ENCODE measurements at regions not wholly inside any gene's neighbourhood (a gene's known extent, or its start where the extent isn't known, plus 50 kb on each side); places are given as distances from the start of the nearest gene placed in this dataset.

DNA sequence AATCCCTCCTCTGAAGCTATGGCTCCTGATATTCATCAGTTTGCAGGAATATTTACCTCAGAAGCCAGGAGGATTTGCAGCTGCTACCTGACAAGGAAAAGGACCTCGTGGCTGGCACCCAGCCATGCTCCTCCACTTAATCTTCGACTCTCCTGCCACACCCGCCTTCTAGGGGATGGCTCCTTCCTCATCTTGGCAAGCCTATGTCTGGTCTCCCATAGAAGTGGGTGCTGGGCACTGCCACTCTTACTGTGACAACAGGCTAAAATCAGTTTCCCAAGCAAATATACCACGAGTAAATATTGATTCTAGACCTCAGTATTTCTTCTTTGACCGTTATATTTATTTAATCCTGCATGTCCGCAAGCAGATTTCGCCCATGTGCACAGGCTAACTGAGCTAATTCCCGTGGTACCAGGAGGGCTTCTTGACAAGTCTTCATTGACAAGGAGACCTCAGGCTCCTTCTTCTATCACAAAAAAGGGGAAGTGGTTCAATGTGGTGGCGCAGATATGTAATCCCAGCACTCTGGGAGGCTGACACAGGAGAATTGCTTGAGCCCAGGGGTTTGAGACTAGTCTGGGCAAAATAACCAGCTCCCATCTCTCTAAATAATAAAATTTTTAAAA, 52.6 kb upstream of the DCTD start:
- no peaks in the 10 kb centered on the region for H3K36me3 ChIP-seq (ENCODE audit: control insufficient read depth in 2 of 2, extremely low read depth in 1 of 2, insufficient read depth in 2 of 2, low read length in 2 of 2)
- H3K4me1 ChIP-seq (ENCODE audit: control insufficient read depth, extremely low read depth, insufficient read depth, low read length), result peaks cover 2% of the 10 kb centered on the region
- DNase-seq (ENCODE audit: low read depth, low spot score), result no peak
- FAIRE-seq, result no peak
- intact Hi-C loops (cut with micrococcal nuclease) (no loop called here), dilution Hi-C loops (cut with MboI; ENCODE audit: extremely low pct_ligation_motif_present, low sequenced_read_pairs) (no loop called here)
- no peaks in the 10 kb centered on the region for H3K79me2 ChIP-seq (ENCODE audit: control insufficient read depth, insufficient read depth, low read length)
- H3K27ac ChIP-seq (ENCODE audit: insufficient read depth, low read depth, low read length), result no peak overlapping the region
- ChIA-PET POLR2A (no interaction called here), CTCF (interaction anchor here (0.7 kb wide), 1 partner anchor 293 kb away, joined by 3 read pairs; no protein-coding TSS in a partner anchor)
- no peaks in the 10 kb centered on the region for H3K9me3 ChIP-seq (replicated peaks; ENCODE audit: control insufficient read depth, insufficient read depth, low read length)
- H3K4me2 ChIP-seq (ENCODE audit: insufficient read depth, low read length), result no peak overlapping the region
- no peaks in the 10 kb centered on the region for H3K9me1 ChIP-seq (replicated peaks; ENCODE audit: control insufficient read depth, extremely low read depth, insufficient read depth, low read length)
- H2AFZ ChIP-seq (ENCODE audit: low read depth, low read length), result no peak overlapping the region
- peaks cover 0 to 2% of the 10 kb centered on the region in 2 experiments for H3K27me3 ChIP-seq (ENCODE audit: control insufficient read depth in 2 of 2, insufficient read depth in 2 of 2, low read length in 2 of 2)
- no peak overlapping the region for H3K9ac ChIP-seq (replicated peaks; ENCODE audit: extremely low read depth, insufficient read depth, low read length)
- TF ChIP-seq, protein P1, sequence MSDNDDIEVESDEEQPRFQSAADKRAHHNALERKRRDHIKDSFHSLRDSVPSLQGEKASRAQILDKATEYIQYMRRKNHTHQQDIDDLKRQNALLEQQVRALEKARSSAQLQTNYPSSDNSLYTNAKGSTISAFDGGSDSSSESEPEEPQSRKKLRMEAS (IDR thresholded peaks at IDR 0.05; ENCODE audit: insufficient read depth, insufficient read length), result no peak
- TF ChIP-seq EZH2 (IDR thresholded peaks at IDR 0.05; ENCODE audit: borderline replicate concordance, low read depth, low read length, severe bottlenecking), result no peak
- no peaks in the 10 kb centered on the region for H4K20me1 ChIP-seq (replicated peaks; ENCODE audit: control insufficient read depth, extremely low read depth, insufficient read depth, low read length)
- BruUV-seq (replicated peaks), result no TSS peak
- H3K4me3 ChIP-seq (replicated peaks in 1 of 3; ENCODE audit: insufficient read depth in 1 of 3, low read depth in 1 of 3, low read length in 3 of 3), result no peak overlapping the region

DNA sequence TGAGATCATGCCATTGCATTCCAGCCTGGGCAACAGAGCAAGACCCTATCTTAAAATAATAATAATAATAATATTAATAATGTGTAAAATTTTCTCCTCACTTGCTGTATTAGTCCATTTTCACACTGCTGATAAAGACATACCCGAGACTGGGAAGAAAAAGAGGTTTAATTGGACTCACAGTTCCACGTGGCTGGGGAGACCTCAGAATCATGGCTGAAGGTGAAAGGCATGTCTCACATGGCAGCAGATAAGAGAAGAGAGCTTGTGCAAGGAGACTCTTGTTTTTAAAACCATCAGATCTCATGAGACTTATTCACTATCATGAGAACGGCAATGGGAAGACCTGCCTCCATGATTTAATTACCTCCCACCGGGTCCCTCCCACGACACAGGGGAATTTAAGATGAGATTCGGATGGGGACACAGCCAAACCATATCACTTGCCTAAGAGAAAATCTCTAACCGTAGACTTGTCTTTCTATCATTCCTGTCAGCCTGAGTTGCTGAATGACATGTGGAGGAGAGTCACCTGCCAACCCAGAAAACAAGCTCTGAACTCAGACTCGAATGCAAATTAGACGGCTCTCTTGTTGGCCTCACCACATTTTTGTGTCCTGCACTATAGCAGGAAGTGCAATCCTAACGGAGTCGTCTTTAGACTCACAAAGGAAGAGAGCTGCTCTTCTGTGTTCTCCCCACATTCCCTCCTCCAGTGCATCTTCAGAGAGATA, 51.9 kb upstream of the DCTD start:
- H3K9ac ChIP-seq (replicated peaks; ENCODE audit: extremely low read depth, insufficient read depth, low read length), result no peak overlapping the region
- dilution Hi-C loops (cut with MboI; ENCODE audit: extremely low pct_ligation_motif_present, low sequenced_read_pairs) (no loop called here), intact Hi-C loops (cut with micrococcal nuclease) (no loop called here)
- H3K4me2 ChIP-seq (ENCODE audit: insufficient read depth, low read length), result no peak overlapping the region
- H3K9me3 ChIP-seq (replicated peaks; ENCODE audit: control insufficient read depth, insufficient read depth, low read length), result no peaks in the 10 kb centered on the region
- no peaks in the 10 kb centered on the region for H3K36me3 ChIP-seq (ENCODE audit: control insufficient read depth in 2 of 2, extremely low read depth in 1 of 2, insufficient read depth in 2 of 2, low read length in 2 of 2)
- H3K4me1 ChIP-seq (ENCODE audit: control insufficient read depth, extremely low read depth, insufficient read depth, low read length), result peaks cover 2% of the 10 kb centered on the region
- H2AFZ ChIP-seq (ENCODE audit: low read depth, low read length), result no peak overlapping the region
- H3K4me3 ChIP-seq (replicated peaks in 1 of 3; ENCODE audit: insufficient read depth in 1 of 3, low read depth in 1 of 3, low read length in 3 of 3), result no peak overlapping the region
- POLR2A ChIA-PET, result no interaction called here
- FAIRE-seq (no peak), DNase-seq (ENCODE audit: low read depth, low spot score) (no peak)
- H3K79me2 ChIP-seq (ENCODE audit: control insufficient read depth, insufficient read depth, low read length), result no peaks in the 10 kb centered on the region
- no TSS peak for BruUV-seq (replicated peaks)
- TF ChIP-seq POLR2AphosphoS5 (IDR thresholded peaks at IDR 0.05; ENCODE audit: insufficient read depth, low read depth, low read length), result no peak
- TF ChIP-seq JUN (IDR thresholded peaks at IDR 0.05; ENCODE audit: borderline replicate concordance, insufficient read depth, insufficient read length, low read depth), result no peak
- no peak for TF ChIP-seq GATA2 (IDR thresholded peaks at IDR 0.05; ENCODE audit: insufficient read depth, insufficient read length, low read depth, low read length)
- no peak for TF ChIP-seq FOS (IDR thresholded peaks at IDR 0.05; ENCODE audit: borderline replicate concordance, insufficient read depth, low read length)
- TF ChIP-seq EZH2 (IDR thresholded peaks at IDR 0.05; ENCODE audit: borderline replicate concordance, low read depth, low read length, severe bottlenecking), result no peak
- TF ChIP-seq, protein P2, sequence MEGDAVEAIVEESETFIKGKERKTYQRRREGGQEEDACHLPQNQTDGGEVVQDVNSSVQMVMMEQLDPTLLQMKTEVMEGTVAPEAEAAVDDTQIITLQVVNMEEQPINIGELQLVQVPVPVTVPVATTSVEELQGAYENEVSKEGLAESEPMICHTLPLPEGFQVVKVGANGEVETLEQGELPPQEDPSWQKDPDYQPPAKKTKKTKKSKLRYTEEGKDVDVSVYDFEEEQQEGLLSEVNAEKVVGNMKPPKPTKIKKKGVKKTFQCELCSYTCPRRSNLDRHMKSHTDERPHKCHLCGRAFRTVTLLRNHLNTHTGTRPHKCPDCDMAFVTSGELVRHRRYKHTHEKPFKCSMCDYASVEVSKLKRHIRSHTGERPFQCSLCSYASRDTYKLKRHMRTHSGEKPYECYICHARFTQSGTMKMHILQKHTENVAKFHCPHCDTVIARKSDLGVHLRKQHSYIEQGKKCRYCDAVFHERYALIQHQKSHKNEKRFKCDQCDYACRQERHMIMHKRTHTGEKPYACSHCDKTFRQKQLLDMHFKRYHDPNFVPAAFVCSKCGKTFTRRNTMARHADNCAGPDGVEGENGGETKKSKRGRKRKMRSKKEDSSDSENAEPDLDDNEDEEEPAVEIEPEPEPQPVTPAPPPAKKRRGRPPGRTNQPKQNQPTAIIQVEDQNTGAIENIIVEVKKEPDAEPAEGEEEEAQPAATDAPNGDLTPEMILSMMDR (IDR thresholded peaks at IDR 0.05; ENCODE audit: extremely low read depth in 1 of 2, insufficient read depth in 1 of 2, low read depth in 1 of 2, low read length in 2 of 2), result no peak
- TF ChIP-seq POLR2A (IDR thresholded peaks at IDR 0.05; ENCODE audit: low read depth, low read length), result no peak
- TF ChIP-seq MYC (IDR thresholded peaks at IDR 0.05; ENCODE audit: low read depth, low read length), result no peak
- TF ChIP-seq, protein P1 (IDR thresholded peaks at IDR 0.05; ENCODE audit: insufficient read depth, insufficient read length), result no peak
- H4K20me1 ChIP-seq (replicated peaks; ENCODE audit: control insufficient read depth, extremely low read depth, insufficient read depth, low read length), result no peaks in the 10 kb centered on the region
- CTCF ChIA-PET, result interaction anchor here (0.7 kb wide), 1 partner anchor 293 kb away, joined by 3 read pairs; no protein-coding TSS in a partner anchor
- no peaks in the 10 kb centered on the region for H3K9me1 ChIP-seq (replicated peaks; ENCODE audit: control insufficient read depth, extremely low read depth, insufficient read depth, low read length)
- no peak overlapping the region for H3K27ac ChIP-seq (ENCODE audit: insufficient read depth, low read depth, low read length)
- H3K27me3 ChIP-seq (ENCODE audit: control insufficient read depth in 2 of 2, insufficient read depth in 2 of 2, low read length in 2 of 2), result peaks cover 0 to 2% of the 10 kb centered on the region in 2 experiments
